HepG2 (cell line): ENCODE measurements at regions not wholly inside any gene's neighbourhood (a gene's known extent, or its start where the extent isn't known, plus 50 kb on each side); places are given as distances from the start of the nearest gene placed in this dataset.

Experiments used
- ATAC-seq: fragments of 200-7000 bp; cut with Tn5 transposase; 3 replicates; pipeline ENCODE4 v1.9.1; 2020; ENCODE audit warnings: mild to moderate bottlenecking, moderate library complexity
- BruUV-seq: library from RNA; stranded (reverse); fragments of 400-500 nt; replicated peaks from 2 replicates; lab custom pipeline; 2021; lab: Mats Ljungman, UMichigan
- CTCF ChIA-PET: fragments of 300-600 bp; formaldehyde crosslinking; extraction: SDS; loops from one replicate; lab custom pipeline; 2021; ENCODE audit warnings: low total read pairs, inconsistent platforms, low intra/inter-chr PET ratio; lab: Yijun Ruan, JAX
- POLR2A ChIA-PET: fragments of 350-600 bp; sonication (Branson Sonifier 250); formaldehyde crosslinking; loops from one replicate; lab custom pipeline; 2020; ENCODE audit warnings: antibody characterized with exemption, inconsistent platforms; lab: Yijun Ruan, JAX
- DNase-seq: peaks from one replicate; pipeline ENCODE4 v3.0.0-alpha.2; 2015; ENCODE audit warnings: low spot score
- FAIRE-seq: peaks from 3 replicates; lab custom pipeline; 2011; peaks lifted over from hg19 to GRCh38; lab: Jason Lieb, UNC
- H2AFZ ChIP-seq: one replicate; pipeline ENCODE4 v1.6.1; 2011; ENCODE audit warnings: low read length, inconsistent platforms
- H3K27ac ChIP-seq: fragments of 300-600 bp; 3 replicates; pipeline ENCODE4 v1.8.0; 2011; ENCODE audit warnings: mixed run types, mild to moderate bottlenecking, mixed read lengths, low read length, inconsistent platforms; ENCODE audit not compliant: insufficient read depth; ENCODE audit errors: extremely low read length
- H3K27me3 ChIP-seq, 2 experiments: fragments of 200-600 bp in 1 of 2; 2 replicates in 1 of 2; 3 replicates in 1 of 2; pipeline versions ENCODE4 v1.6.0 to v1.8.0; 2011; ENCODE audit warnings: low read length in 2 of 2, mild to moderate bottlenecking in 2 of 2, moderate library complexity in 2 of 2, inconsistent platforms in 1 of 2; ENCODE audit not compliant: insufficient read depth in 2 of 2, control insufficient read depth in 1 of 2
- H3K36me3 ChIP-seq, 2 experiments: fragments of 200-600 bp in 1 of 2; replicated peaks in 1 of 2; 2 replicates in 1 of 2; 3 replicates in 1 of 2; pipeline versions ENCODE4 v1.5.1 to v1.8.0; 2011; ENCODE audit warnings: low read length in 2 of 2, inconsistent platforms in 1 of 2; ENCODE audit not compliant: insufficient read depth in 2 of 2, control insufficient read depth in 1 of 2
- H3K4me1 ChIP-seq: 2 replicates; pipeline ENCODE4 v1.5.1; 2012; ENCODE audit warnings: low read length, inconsistent platforms; ENCODE audit not compliant: insufficient read depth
- H3K4me2 ChIP-seq: 2 replicates; pipeline ENCODE4 v1.6.0; 2011; ENCODE audit warnings: low read depth, low read length, inconsistent platforms
- H3K4me3 ChIP-seq, 3 experiments: fragments of 200-600 bp in 1 of 3; sonication (generic), shearing (Covaris generic) in 1 of 3; replicated peaks in 1 of 3; 2 replicates each; pipeline ENCODE4 v1.5.1; 2011 to 2016; ENCODE audit warnings: low read length in 3 of 3, inconsistent platforms in 2 of 3, low read depth in 2 of 3, mild to moderate bottlenecking in 2 of 3, control low read depth in 1 of 3, mixed read lengths in 1 of 3; ENCODE audit not compliant: insufficient read depth in 1 of 3
- H3K79me2 ChIP-seq: one replicate; pipeline ENCODE4 v1.6.1; 2011; ENCODE audit warnings: low read length, inconsistent platforms; ENCODE audit not compliant: insufficient read depth
- H3K9ac ChIP-seq: 2 replicates; pipeline ENCODE4 v1.6.0; 2011; ENCODE audit warnings: mild to moderate bottlenecking, low read depth, low read length, inconsistent platforms; ENCODE audit not compliant: insufficient read depth
- H3K9me3 ChIP-seq: 2 replicates; pipeline ENCODE4 v1.5.1; 2012; ENCODE audit warnings: mild to moderate bottlenecking, low read length
- H4K20me1 ChIP-seq: 2 replicates; pipeline ENCODE4 v1.6.0; 2011; ENCODE audit warnings: inconsistent platforms, mild to moderate bottlenecking, low read length, moderate library complexity; ENCODE audit not compliant: insufficient read depth
- BRCA1 ChIP-seq: sonication (generic); formaldehyde crosslinking; IDR thresholded peaks from 2 replicates; pipeline ENCODE4 v1.4.0; 2020; ENCODE audit warnings: missing genetic modification reagents
- EHMT2 ChIP-seq: fragments of 200-600 bp; sonication (generic); IDR thresholded peaks from 2 replicates; pipeline ENCODE4 v1.7.0; 2017; ENCODE audit warnings: antibody characterized with exemption, low read depth, low read length, borderline replicate concordance
- RBM39 ChIP-seq: fragments of 200-400 bp; formaldehyde crosslinking; IDR thresholded peaks from one replicate; pipeline ENCODE4 v1.6.1; 2018; ENCODE audit warnings: antibody characterized with exemption, mild to moderate bottlenecking, low read depth, low read length; ENCODE audit not compliant: poor library complexity, severe bottlenecking
- ZMYM4 ChIP-seq: sonication (generic); formaldehyde crosslinking; IDR thresholded peaks from 2 replicates; pipeline ENCODE4 v1.8.1; 2023; ENCODE audit warnings: mild to moderate bottlenecking, missing genetic modification reagents
- ZNF138 ChIP-seq: sonication (generic); formaldehyde crosslinking; IDR thresholded peaks from 2 replicates; pipeline ENCODE4 v1.5.0; 2020; ENCODE audit warnings: mild to moderate bottlenecking, low read depth, missing genetic modification reagents
- ZNF296 ChIP-seq: sonication (generic); formaldehyde crosslinking; conservative IDR thresholded peaks from 2 replicates; pipeline ENCODE4 v1.5.0; 2020; ENCODE audit warnings: mild to moderate bottlenecking, missing genetic modification reagents
- ZNF446 ChIP-seq: sonication (generic); formaldehyde crosslinking; IDR thresholded peaks from 2 replicates; pipeline ENCODE4 v1.5.0; 2020; ENCODE audit warnings: mild to moderate bottlenecking, missing genetic modification reagents
- ZNF629 ChIP-seq: sonication (generic); formaldehyde crosslinking; conservative IDR thresholded peaks from 2 replicates; pipeline ENCODE4 v1.5.0; 2020; ENCODE audit warnings: missing genetic modification reagents
- WGBS: methylation state at CpG from one replicate; pipeline ENCODE4 v1.1.6; 2017; ENCODE audit warnings: low lambda C conversion rate; 5-methylcytosine and 5-hydroxymethylcytosine counted together
- in situ Hi-C: cut with HindIII; loops from 2 replicates; pipeline ENCODE4 v1.10.0; 2017; ENCODE audit warnings: low pct_unique_long_range_greater_than_20kb; ENCODE audit not compliant: extremely low pct_ligation_motif_present
- intact Hi-C: fragments of 100-400 bp; cut with micrococcal nuclease; formaldehyde crosslinking; loops from one replicate; pipeline ENCODE4 v1.10.0; 2022; ENCODE audit not compliant: unreplicated experiment
- TF ChIP-seq, protein P1 (sequence below): sonication (generic); formaldehyde crosslinking; IDR thresholded peaks from 2 replicates; pipeline ENCODE4 v1.8.1; 2022; ENCODE audit warnings: mild to moderate bottlenecking, missing genetic modification reagents
- TF ChIP-seq, protein P2 (sequence below): sonication (generic); formaldehyde crosslinking; IDR thresholded peaks from 2 replicates; pipeline ENCODE4 v1.5.0; 2020; ENCODE audit warnings: mild to moderate bottlenecking, missing genetic modification reagents
- TF ChIP-seq, protein P3 (sequence below): sonication (generic); formaldehyde crosslinking; IDR thresholded peaks from 2 replicates; pipeline ENCODE4 v1.4.0; 2020; ENCODE audit warnings: low read depth, mild to moderate bottlenecking, missing genetic modification reagents
- TF ChIP-seq, protein P4 (sequence below): fragments of 450-650 bp; IDR thresholded peaks from 2 replicates; pipeline ENCODE4 v1.6.1; 2016
- TF ChIP-seq, protein P5 (sequence below): sonication (generic); formaldehyde crosslinking; IDR thresholded peaks from 2 replicates; pipeline ENCODE4 v1.5.1; 2020; ENCODE audit warnings: missing genetic modification reagents, mild to moderate bottlenecking, borderline replicate concordance
- TF ChIP-seq, protein P6 (sequence below): sonication (generic); formaldehyde crosslinking; conservative IDR thresholded peaks from 2 replicates; pipeline ENCODE4 v1.4.0; 2020; ENCODE audit warnings: missing genetic modification reagents
- TF ChIP-seq, protein P7 (sequence below): sonication (generic); formaldehyde crosslinking; IDR thresholded peaks from 2 replicates; pipeline ENCODE4 v1.5.1; 2020; ENCODE audit warnings: mild to moderate bottlenecking, missing genetic modification reagents, moderate library complexity

- H3K36me3 ChIP-seq: no peaks in the 10 kb centered on the region
- no peaks in the 10 kb centered on the region for H4K20me1 ChIP-seq
- no peaks in the 10 kb centered on the region; a peak in 1 of 5 replicates for H3K27me3 ChIP-seq
- no peak overlapping the region for H3K4me3 ChIP-seq
- POLR2A ChIA-PET: no interaction called here
- TF ChIP-seq BRCA1 (CRISPR knock-in tag) (no peak), EHMT2 (no peak), ZNF296 (CRISPR knock-in tag) (no peak), RBM39 (no peak), ZMYM4 (CRISPR knock-in tag) (no peak), ZNF446 (CRISPR knock-in tag) (no peak), ZNF138 (CRISPR knock-in tag) (no peak), ZNF629 (no peak)
- TF ChIP-seq, protein P1, sequence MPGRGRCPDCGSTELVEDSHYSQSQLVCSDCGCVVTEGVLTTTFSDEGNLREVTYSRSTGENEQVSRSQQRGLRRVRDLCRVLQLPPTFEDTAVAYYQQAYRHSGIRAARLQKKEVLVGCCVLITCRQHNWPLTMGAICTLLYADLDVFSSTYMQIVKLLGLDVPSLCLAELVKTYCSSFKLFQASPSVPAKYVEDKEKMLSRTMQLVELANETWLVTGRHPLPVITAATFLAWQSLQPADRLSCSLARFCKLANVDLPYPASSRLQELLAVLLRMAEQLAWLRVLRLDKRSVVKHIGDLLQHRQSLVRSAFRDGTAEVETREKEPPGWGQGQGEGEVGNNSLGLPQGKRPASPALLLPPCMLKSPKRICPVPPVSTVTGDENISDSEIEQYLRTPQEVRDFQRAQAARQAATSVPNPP (CRISPR knock-in tag): no peak
- TF ChIP-seq, protein P2, sequence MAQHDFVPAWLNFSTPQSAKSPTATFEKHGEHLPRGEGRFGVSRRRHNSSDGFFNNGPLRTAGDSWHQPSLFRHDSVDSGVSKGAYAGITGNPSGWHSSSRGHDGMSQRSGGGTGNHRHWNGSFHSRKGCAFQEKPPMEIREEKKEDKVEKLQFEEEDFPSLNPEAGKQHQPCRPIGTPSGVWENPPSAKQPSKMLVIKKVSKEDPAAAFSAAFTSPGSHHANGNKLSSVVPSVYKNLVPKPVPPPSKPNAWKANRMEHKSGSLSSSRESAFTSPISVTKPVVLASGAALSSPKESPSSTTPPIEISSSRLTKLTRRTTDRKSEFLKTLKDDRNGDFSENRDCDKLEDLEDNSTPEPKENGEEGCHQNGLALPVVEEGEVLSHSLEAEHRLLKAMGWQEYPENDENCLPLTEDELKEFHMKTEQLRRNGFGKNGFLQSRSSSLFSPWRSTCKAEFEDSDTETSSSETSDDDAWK: no peak
- TF ChIP-seq, protein P3, sequence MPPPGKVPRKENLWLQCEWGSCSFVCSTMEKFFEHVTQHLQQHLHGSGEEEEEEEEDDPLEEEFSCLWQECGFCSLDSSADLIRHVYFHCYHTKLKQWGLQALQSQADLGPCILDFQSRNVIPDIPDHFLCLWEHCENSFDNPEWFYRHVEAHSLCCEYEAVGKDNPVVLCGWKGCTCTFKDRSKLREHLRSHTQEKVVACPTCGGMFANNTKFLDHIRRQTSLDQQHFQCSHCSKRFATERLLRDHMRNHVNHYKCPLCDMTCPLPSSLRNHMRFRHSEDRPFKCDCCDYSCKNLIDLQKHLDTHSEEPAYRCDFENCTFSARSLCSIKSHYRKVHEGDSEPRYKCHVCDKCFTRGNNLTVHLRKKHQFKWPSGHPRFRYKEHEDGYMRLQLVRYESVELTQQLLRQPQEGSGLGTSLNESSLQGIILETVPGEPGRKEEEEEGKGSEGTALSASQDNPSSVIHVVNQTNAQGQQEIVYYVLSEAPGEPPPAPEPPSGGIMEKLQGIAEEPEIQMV (CRISPR knock-in tag): no peak
- TF ChIP-seq, protein P4, sequence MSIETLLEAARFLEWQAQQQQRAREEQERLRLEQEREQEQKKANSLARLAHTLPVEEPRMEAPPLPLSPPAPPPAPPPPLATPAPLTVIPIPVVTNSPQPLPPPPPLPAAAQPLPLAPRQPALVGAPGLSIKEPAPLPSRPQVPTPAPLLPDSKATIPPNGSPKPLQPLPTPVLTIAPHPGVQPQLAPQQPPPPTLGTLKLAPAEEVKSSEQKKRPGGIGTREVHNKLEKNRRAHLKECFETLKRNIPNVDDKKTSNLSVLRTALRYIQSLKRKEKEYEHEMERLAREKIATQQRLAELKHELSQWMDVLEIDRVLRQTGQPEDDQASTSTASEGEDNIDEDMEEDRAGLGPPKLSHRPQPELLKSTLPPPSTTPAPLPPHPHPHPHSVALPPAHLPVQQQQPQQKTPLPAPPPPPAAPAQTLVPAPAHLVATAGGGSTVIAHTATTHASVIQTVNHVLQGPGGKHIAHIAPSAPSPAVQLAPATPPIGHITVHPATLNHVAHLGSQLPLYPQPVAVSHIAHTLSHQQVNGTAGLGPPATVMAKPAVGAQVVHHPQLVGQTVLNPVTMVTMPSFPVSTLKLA: no peak
- TF ChIP-seq, protein P5, sequence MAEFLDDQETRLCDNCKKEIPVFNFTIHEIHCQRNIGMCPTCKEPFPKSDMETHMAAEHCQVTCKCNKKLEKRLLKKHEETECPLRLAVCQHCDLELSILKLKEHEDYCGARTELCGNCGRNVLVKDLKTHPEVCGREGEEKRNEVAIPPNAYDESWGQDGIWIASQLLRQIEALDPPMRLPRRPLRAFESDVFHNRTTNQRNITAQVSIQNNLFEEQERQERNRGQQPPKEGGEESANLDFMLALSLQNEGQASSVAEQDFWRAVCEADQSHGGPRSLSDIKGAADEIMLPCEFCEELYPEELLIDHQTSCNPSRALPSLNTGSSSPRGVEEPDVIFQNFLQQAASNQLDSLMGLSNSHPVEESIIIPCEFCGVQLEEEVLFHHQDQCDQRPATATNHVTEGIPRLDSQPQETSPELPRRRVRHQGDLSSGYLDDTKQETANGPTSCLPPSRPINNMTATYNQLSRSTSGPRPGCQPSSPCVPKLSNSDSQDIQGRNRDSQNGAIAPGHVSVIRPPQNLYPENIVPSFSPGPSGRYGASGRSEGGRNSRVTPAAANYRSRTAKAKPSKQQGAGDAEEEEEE (CRISPR knock-in tag): no peak
- TF ChIP-seq, protein P6, sequence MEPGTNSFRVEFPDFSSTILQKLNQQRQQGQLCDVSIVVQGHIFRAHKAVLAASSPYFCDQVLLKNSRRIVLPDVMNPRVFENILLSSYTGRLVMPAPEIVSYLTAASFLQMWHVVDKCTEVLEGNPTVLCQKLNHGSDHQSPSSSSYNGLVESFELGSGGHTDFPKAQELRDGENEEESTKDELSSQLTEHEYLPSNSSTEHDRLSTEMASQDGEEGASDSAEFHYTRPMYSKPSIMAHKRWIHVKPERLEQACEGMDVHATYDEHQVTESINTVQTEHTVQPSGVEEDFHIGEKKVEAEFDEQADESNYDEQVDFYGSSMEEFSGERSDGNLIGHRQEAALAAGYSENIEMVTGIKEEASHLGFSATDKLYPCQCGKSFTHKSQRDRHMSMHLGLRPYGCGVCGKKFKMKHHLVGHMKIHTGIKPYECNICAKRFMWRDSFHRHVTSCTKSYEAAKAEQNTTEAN (CRISPR knock-in tag): no peak
- TF ChIP-seq, protein P7, sequence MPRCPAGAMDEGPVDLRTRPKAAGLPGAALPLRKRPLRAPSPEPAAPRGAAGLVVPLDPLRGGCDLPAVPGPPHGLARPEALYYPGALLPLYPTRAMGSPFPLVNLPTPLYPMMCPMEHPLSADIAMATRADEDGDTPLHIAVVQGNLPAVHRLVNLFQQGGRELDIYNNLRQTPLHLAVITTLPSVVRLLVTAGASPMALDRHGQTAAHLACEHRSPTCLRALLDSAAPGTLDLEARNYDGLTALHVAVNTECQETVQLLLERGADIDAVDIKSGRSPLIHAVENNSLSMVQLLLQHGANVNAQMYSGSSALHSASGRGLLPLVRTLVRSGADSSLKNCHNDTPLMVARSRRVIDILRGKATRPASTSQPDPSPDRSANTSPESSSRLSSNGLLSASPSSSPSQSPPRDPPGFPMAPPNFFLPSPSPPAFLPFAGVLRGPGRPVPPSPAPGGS (CRISPR knock-in tag): no peak
- TF ChIP-seq, all 625 proteins: peak for 0
- Histone ChIP-seq H3K4me1 (no peaks in the 10 kb centered on the region), H3K9me3 (no peaks in the 10 kb centered on the region), H2AFZ (no peak overlapping the region), H3K79me2 (no peaks in the 10 kb centered on the region), H3K4me2 (no peak overlapping the region), H3K27ac (no peak overlapping the region), H3K9ac (no peak overlapping the region)
- 8% methylated on average over 7 of the region's 7 CpGs for WGBS
- no TSS peak for BruUV-seq
- no peak for FAIRE-seq
- intact Hi-C loops: no loop called here
- no peak for DNase-seq
- CTCF ChIA-PET: no interaction called here
- no peak for ATAC-seq
- in situ Hi-C loops: no loop called here
Observed at GRCh38 chr10:83909001-83909400, 230.3 kb upstream of the GHITM start.
